ENCODE measurements at regions not wholly inside any gene's neighbourhood (a gene's known extent, or its start where the extent isn't known, plus 50 kb on each side); places are given as distances from the start of the nearest gene placed in this dataset.

DNA sequence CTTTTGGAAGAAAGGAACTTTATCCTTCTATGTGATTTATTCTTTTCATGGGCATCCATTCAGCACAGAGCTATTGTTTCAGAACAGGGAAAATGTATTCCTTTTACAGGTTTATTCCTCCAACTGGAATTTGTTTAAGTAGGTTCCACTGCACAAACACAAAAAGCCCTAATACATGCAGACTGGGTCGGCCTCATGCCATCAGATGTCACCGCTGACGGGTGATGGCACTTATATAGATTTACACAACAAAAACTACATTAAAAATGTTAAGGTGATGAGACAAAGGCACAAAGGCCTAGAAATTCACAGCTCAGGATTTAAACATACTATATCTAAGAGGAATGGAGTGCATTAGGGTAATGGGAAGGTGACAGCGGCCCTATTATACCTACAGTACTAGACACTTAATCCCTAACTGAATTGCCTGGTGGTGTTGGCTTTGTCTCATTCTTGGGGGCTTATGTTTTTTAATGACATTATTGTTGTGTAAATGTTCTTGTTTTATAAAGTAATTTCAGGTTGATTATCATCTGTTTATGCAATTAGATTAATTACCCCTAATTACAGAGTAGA lies 276.4 kb upstream of the PSMD7 start (continued):
- TF ChIP-seq E2F4 (IDR thresholded peaks at IDR 0.05; ENCODE audit: low read depth, low read length): no peak

GRCh38 chr16:74019612-74020011 lies 277.0 kb upstream of the PSMD7 start:
- SMC1A ChIA-PET (ENCODE audit: uncharacterized antibody, unreplicated experiment): interaction anchor here (0.7 to 1.2 kb wide), 2 partner anchors 45 to 454 kb away, joined by 3 read pairs; no protein-coding TSS in a partner anchor
- 8% methylated on average over 3 of the region's 3 CpGs for WGBS (ENCODE audit: insufficient coverage, insufficient replicate concordance, low lambda C conversion rate, missing lambda C conversion rate)
- CTCF ChIA-PET: interaction anchor here (1.0 to 1.1 kb wide), 2 partner anchors 143 to 256 kb away, joined by 3 read pairs; no protein-coding TSS in a partner anchor

More at GRCh38 chr16:74019612-74020011, 277.0 kb upstream of the PSMD7 start:
- Histone ChIP-seq H3K4me1 (ENCODE audit: control insufficient read depth, insufficient read depth, low read length) (no peaks in the 10 kb centered on the region), H3K9ac (ENCODE audit: control insufficient read depth, insufficient read depth, low read length) (no peak overlapping the region), H3K4me2 (ENCODE audit: control insufficient read depth, insufficient read depth) (no peak overlapping the region), H3K36me3 (ENCODE audit: control insufficient read depth in 2 of 2, insufficient read depth in 2 of 2, low read length in 1 of 2) (no peaks in the 10 kb centered on the region), H3K27me3 (replicated peaks in 1 of 2; ENCODE audit: control insufficient read depth in 2 of 2, insufficient read depth in 2 of 2, low read length in 1 of 2) (no peaks in the 10 kb centered on the region), H3K9me3 (replicated peaks; ENCODE audit: control insufficient read depth, insufficient read depth, low read length) (no peaks in the 10 kb centered on the region), H3K27ac (ENCODE audit: control insufficient read depth, insufficient read depth) (no peak overlapping the region), H3K79me2 (ENCODE audit: control insufficient read depth, insufficient read depth, low read length) (no peaks in the 10 kb centered on the region), H3K4me3 (no peak overlapping the region), H2AFZ (ENCODE audit: control insufficient read depth, low read depth, low read length) (no peak overlapping the region), H4K20me1 (ENCODE audit: control insufficient read depth, insufficient read depth) (no peaks in the 10 kb centered on the region)
- TF ChIP-seq, protein P1, sequence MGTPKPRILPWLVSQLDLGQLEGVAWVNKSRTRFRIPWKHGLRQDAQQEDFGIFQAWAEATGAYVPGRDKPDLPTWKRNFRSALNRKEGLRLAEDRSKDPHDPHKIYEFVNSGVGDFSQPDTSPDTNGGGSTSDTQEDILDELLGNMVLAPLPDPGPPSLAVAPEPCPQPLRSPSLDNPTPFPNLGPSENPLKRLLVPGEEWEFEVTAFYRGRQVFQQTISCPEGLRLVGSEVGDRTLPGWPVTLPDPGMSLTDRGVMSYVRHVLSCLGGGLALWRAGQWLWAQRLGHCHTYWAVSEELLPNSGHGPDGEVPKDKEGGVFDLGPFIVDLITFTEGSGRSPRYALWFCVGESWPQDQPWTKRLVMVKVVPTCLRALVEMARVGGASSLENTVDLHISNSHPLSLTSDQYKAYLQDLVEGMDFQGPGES (IDR thresholded peaks at IDR 0.05): no peak
- TF ChIP-seq HDAC2 (IDR thresholded peaks at IDR 0.05): no peak
- TF ChIP-seq NR2C2 (IDR thresholded peaks at IDR 0.05; ENCODE audit: borderline replicate concordance, control insufficient read depth, insufficient read length, low read depth): no peak
- no peak for TF ChIP-seq IKZF1 (conservative IDR thresholded peaks at IDR 0.05)
- no peak for FAIRE-seq
- POLR2A ChIA-PET: no interaction called here
- ATAC-seq: no peak
- in situ Hi-C loops (cut with MboI): no loop called here
- no peak for DNase-seq (ENCODE audit: low read depth, low spot score)
- intact Hi-C loops (cut with micrococcal nuclease; ENCODE audit: unreplicated experiment): no loop called here
- BruUV-seq (replicated peaks): no TSS peak
- RAD21 ChIA-PET (ENCODE audit: unreplicated experiment): no interaction called here
